ENCODE measurements at regions not wholly inside any gene's neighbourhood (a gene's known extent, or its start where the extent isn't known, plus 50 kb on each side); places are given as distances from the start of the nearest gene placed in this dataset.
"Not testable (repeated sequence)": the region's sequence is repeated elsewhere in the genome, so short reads cannot be mapped to it uniquely, and the experiment has no call there.

GRCh38 chr9:28518439-28518838 lies 945.2 kb upstream of the C9orf72 start:
- Histone ChIP-seq H4K20me1 (ENCODE audit: control insufficient read depth, insufficient read depth, insufficient read length) (no peaks in the 10 kb centered on the region), H3K4me1 (ENCODE audit: insufficient read depth, low read length) (no peaks in the 10 kb centered on the region), H2BK120ac (ENCODE audit: low read depth, low read length, poor library complexity, severe bottlenecking) (no peak overlapping the region), H2BK5ac (ENCODE audit: insufficient read length, low read length) (no peak overlapping the region), H2BK15ac (ENCODE audit: low read depth, low read length) (no peak overlapping the region), H3T11ph (ENCODE audit: low read length) (no peak overlapping the region), H3K4me2 (ENCODE audit: insufficient read depth, insufficient read length, low read length) (no peak overlapping the region), H2AFZ (ENCODE audit: low read length) (no peak overlapping the region), H2BK20ac (ENCODE audit: low read depth, low read length, poor library complexity, severe bottlenecking) (no peak overlapping the region), H3K23me2 (ENCODE audit: insufficient read length, low read depth, low read length, poor library complexity, severe bottlenecking) (no peaks in the 10 kb centered on the region), H3K4ac (ENCODE audit: low read depth, low read length) (no peak overlapping the region), H3K9me3 (ENCODE audit: control insufficient read depth, low read depth, low read length) (no peaks in the 10 kb centered on the region), H3K9ac (ENCODE audit: extremely low read depth, insufficient read length, low read length) (no peak overlapping the region), H3K14ac (ENCODE audit: insufficient read depth, low read length) (no peak overlapping the region), H3K56ac (ENCODE audit: insufficient read length, low read depth, low read length) (no peak overlapping the region), H4K5ac (ENCODE audit: insufficient read length, low read depth, low read length) (no peak overlapping the region), H3K79me1 (ENCODE audit: insufficient read depth, low read depth, low read length, poor library complexity, severe bottlenecking) (no peaks in the 10 kb centered on the region), H4K8ac (replicated peaks; ENCODE audit: insufficient read length, low read depth, low read length) (no peak overlapping the region), H4K91ac (ENCODE audit: insufficient read length, low read depth, low read length) (no peak overlapping the region), H3K27ac (ENCODE audit: insufficient read length, low read depth, low read length) (no peak overlapping the region), H2AK5ac (ENCODE audit: insufficient read length, low read length) (no peak overlapping the region), H3K27me3 (ENCODE audit: insufficient read depth, low read length) (no peaks in the 10 kb centered on the region), H3K23ac (ENCODE audit: insufficient read length, low read depth, low read length) (no peak overlapping the region), H3K79me2 (ENCODE audit: insufficient read depth, low read length) (no peaks in the 10 kb centered on the region), H3K18ac (ENCODE audit: insufficient read length, low read depth, low read length) (no peak overlapping the region), H2BK12ac (ENCODE audit: insufficient read length, low read depth, low read length) (no peak overlapping the region)
- H3K4me1 Mint-ChIP-seq: peaks cover 7 to 8% of the 10 kb centered on the region in 2 experiments
- no peak for DNase-seq
- H3K4me3 Mint-ChIP-seq: no peak overlapping the region
- H3K27ac Mint-ChIP-seq: no peak overlapping the region
- peaks cover 0 to 8% of the 10 kb centered on the region in 2 experiments; a peak in 3 of 5 replicates for H3K9me3 Mint-ChIP-seq
- TF ChIP-seq CTCF (conservative IDR thresholded peaks at IDR 0.05): no peak
- H3K27me3 Mint-ChIP-seq (ENCODE audit: low read depth): no peaks in the 10 kb centered on the region
- WGBS (ENCODE audit: extremely low coverage, insufficient read length, low lambda C conversion rate): no CpG with 5 or more reads among the region's 3 CpGs
- H3K36me3 Mint-ChIP-seq (ENCODE audit: insufficient read depth in 1 of 3, low read depth in 3 of 3): no peaks in the 10 kb centered on the region; a peak in 2 of 7 replicates

DNA sequence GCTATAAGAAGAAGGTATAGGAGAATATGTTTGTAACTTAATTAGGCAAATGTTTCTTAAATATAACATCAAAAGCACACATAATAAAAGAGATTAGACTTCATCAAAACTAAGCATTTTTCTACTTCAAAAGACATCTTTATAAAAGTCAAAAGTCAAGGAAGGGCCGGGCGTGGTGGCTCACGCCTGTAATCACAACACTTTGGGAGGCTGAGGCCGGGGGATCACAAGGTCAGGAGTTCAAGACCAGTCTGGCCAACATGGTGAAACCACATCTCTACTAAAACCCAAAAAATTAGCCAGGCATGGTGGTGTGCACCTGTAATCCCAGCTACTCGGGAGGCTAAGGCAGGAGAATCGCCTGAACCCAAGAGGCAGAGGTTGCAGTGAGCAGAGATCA lies 951.0 kb upstream of the C9orf72 start:
- not testable (repeated sequence) for H4K20me1 ChIP-seq (ENCODE audit: control insufficient read depth, insufficient read depth, insufficient read length); H3K18ac ChIP-seq (ENCODE audit: insufficient read length, low read depth, low read length); H3K14ac ChIP-seq (ENCODE audit: insufficient read depth, low read length); H3K79me1 ChIP-seq (ENCODE audit: insufficient read depth, low read depth, low read length, poor library complexity, severe bottlenecking); H3K23ac ChIP-seq (ENCODE audit: insufficient read length, low read depth, low read length); DNase-seq; H2AK5ac ChIP-seq (ENCODE audit: insufficient read length, low read length); H3K9me3 Mint-ChIP-seq; H3K56ac ChIP-seq (ENCODE audit: insufficient read length, low read depth, low read length); H3K23me2 ChIP-seq (ENCODE audit: insufficient read length, low read depth, low read length, poor library complexity, severe bottlenecking); H3K36me3 Mint-ChIP-seq (ENCODE audit: insufficient read depth in 1 of 3, low read depth in 3 of 3); H3K9me3 ChIP-seq (ENCODE audit: control insufficient read depth, low read depth, low read length); H2BK15ac ChIP-seq (ENCODE audit: low read depth, low read length); H2BK120ac ChIP-seq (ENCODE audit: low read depth, low read length, poor library complexity, severe bottlenecking); H3K4me1 ChIP-seq (ENCODE audit: insufficient read depth, low read length); H3K4me2 ChIP-seq (ENCODE audit: insufficient read depth, insufficient read length, low read length); H4K91ac ChIP-seq (ENCODE audit: insufficient read length, low read depth, low read length); H3T11ph ChIP-seq (ENCODE audit: low read length); H3K27ac Mint-ChIP-seq; H2BK5ac ChIP-seq (ENCODE audit: insufficient read length, low read length); H2BK20ac ChIP-seq (ENCODE audit: low read depth, low read length, poor library complexity, severe bottlenecking); H3K9ac ChIP-seq (ENCODE audit: extremely low read depth, insufficient read length, low read length); H3K27me3 Mint-ChIP-seq (ENCODE audit: low read depth); H3K4me3 Mint-ChIP-seq; H2AFZ ChIP-seq (ENCODE audit: low read length); H3K4me1 Mint-ChIP-seq; H4K5ac ChIP-seq (ENCODE audit: insufficient read length, low read depth, low read length); H4K8ac ChIP-seq (replicated peaks; ENCODE audit: insufficient read length, low read depth, low read length); H3K4ac ChIP-seq (ENCODE audit: low read depth, low read length); H3K27me3 ChIP-seq (ENCODE audit: insufficient read depth, low read length); H3K79me2 ChIP-seq (ENCODE audit: insufficient read depth, low read length); H3K27ac ChIP-seq (ENCODE audit: insufficient read length, low read depth, low read length); H2BK12ac ChIP-seq (ENCODE audit: insufficient read length, low read depth, low read length)
- WGBS (ENCODE audit: extremely low coverage, insufficient read length, low lambda C conversion rate): no CpG with 5 or more reads among the region's 6 CpGs

All from H9 (cell line).